GM12878 (cell line): ENCODE measurements at regions not wholly inside any gene's neighbourhood (a gene's known extent, or its start where the extent isn't known, plus 50 kb on each side); places are given as distances from the start of the nearest gene placed in this dataset.

Experiments
- ATAC-seq: fragments of 200-7000 bp; cut with Tn5 transposase; 3 replicates; pipeline ENCODE4 v1.9.1; 2020; ENCODE audit warnings: mild to moderate bottlenecking, moderate library complexity
- BruUV-seq: library from RNA; stranded (reverse); fragments of 400-500 nt; replicated peaks from 2 replicates; lab custom pipeline; 2021; lab: Mats Ljungman, UMichigan
- CTCF ChIA-PET: fragments of 300-600 bp; sonication (Branson Sonifier 250); formaldehyde crosslinking; extraction: SDS; loops from one replicate; lab custom pipeline; 2021; ENCODE audit warnings: inconsistent platforms; lab: Yijun Ruan, JAX
- POLR2A ChIA-PET: fragments of 350-600 bp; formaldehyde crosslinking; extraction: SDS; loops from one replicate; lab custom pipeline; 2021; ENCODE audit warnings: inconsistent platforms; lab: Charles Lee
- RAD21 ChIA-PET: fragments of 300-600 bp; sonication (Branson Sonifier 250); formaldehyde crosslinking; loops from one replicate; lab custom pipeline; 2023; ENCODE audit warnings: antibody characterized with exemption; ENCODE audit not compliant: unreplicated experiment; lab: Charles Lee
- SMC1A ChIA-PET: fragments of 300-600 bp; sonication (Branson Sonifier 250); formaldehyde crosslinking; loops from one replicate; lab custom pipeline; 2023; ENCODE audit not compliant: unreplicated experiment, uncharacterized antibody; lab: Charles Lee
- DNase-seq: peaks from one replicate; pipeline ENCODE4 v3.0.0-alpha.2; 2011; ENCODE audit warnings: low read depth, low spot score
- FAIRE-seq: peaks from 3 replicates; lab custom pipeline; 2011; peaks lifted over from hg19 to GRCh38; lab: Jason Lieb, UNC
- H2AFZ ChIP-seq: 2 replicates; pipeline ENCODE4 v1.6.0; 2011; ENCODE audit warnings: low read depth, low read length, control low read depth; ENCODE audit not compliant: control insufficient read depth
- H3K27ac ChIP-seq: 2 replicates; pipeline ENCODE4 v1.5.1; 2011; ENCODE audit warnings: control low read depth; ENCODE audit not compliant: control insufficient read depth, insufficient read depth
- H3K27me3 ChIP-seq, 2 experiments: replicated peaks in 1 of 2; 2 replicates each; pipeline versions ENCODE4 v1.6.0 to v1.6.1; 2011; ENCODE audit warnings: low read length in 1 of 2; ENCODE audit not compliant: control insufficient read depth in 2 of 2, insufficient read depth in 2 of 2
- H3K36me3 ChIP-seq, 2 experiments: 2 replicates each; pipeline ENCODE4 v1.5.1; 2011; ENCODE audit warnings: low read length in 1 of 2; ENCODE audit not compliant: control insufficient read depth in 2 of 2, insufficient read depth in 2 of 2
- H3K4me1 ChIP-seq: 2 replicates; pipeline ENCODE4 v1.6.1; 2011; ENCODE audit warnings: mild to moderate bottlenecking, low read length, moderate library complexity, mixed read lengths; ENCODE audit not compliant: control insufficient read depth, insufficient read depth
- H3K4me2 ChIP-seq: 2 replicates; pipeline ENCODE4 v1.6.0; 2011; ENCODE audit warnings: control low read depth; ENCODE audit not compliant: control insufficient read depth, insufficient read depth
- H3K4me3 ChIP-seq: fragments of 200-600 bp; sonication (generic); 2 replicates; pipeline ENCODE4 v1.5.1; 2016
- H3K79me2 ChIP-seq: 2 replicates; pipeline ENCODE4 v1.6.0; 2011; ENCODE audit warnings: low read length; ENCODE audit not compliant: control insufficient read depth, insufficient read depth
- H3K9ac ChIP-seq: 2 replicates; pipeline ENCODE4 v1.8.0; 2011; ENCODE audit warnings: low read length, control low read depth, mixed read lengths; ENCODE audit not compliant: control insufficient read depth, insufficient read depth
- H3K9me3 ChIP-seq: replicated peaks from 3 replicates; pipeline ENCODE4 v1.5.1; 2011; ENCODE audit warnings: mild to moderate bottlenecking, low read length; ENCODE audit not compliant: control insufficient read depth, insufficient read depth
- H4K20me1 ChIP-seq: 2 replicates; pipeline ENCODE4 v1.6.0; 2011; ENCODE audit not compliant: control insufficient read depth, insufficient read depth
- DPF2 ChIP-seq: fragments of 450-650 bp; IDR thresholded peaks from 2 replicates; pipeline ENCODE4 v1.6.1; 2017; ENCODE audit warnings: mild to moderate bottlenecking
- EED ChIP-seq: sonication (generic); IDR thresholded peaks from 2 replicates; pipeline ENCODE4 v1.6.1; 2016; ENCODE audit warnings: antibody characterized with exemption, low read depth
- ESRRA ChIP-seq: IDR thresholded peaks from 2 replicates; pipeline ENCODE4 v1.6.1; 2012; ENCODE audit warnings: mild to moderate bottlenecking, low read length, improper control_type of control experiment
- JUND ChIP-seq: IDR thresholded peaks from 2 replicates; pipeline ENCODE4 v1.6.1; 2012; ENCODE audit warnings: low read depth, mild to moderate bottlenecking, low read length, improper control_type of control experiment, moderate library complexity
- KDM1A ChIP-seq: fragments of 200-600 bp; sonication (generic); IDR thresholded peaks from 2 replicates; pipeline ENCODE4 v1.6.1; 2016; ENCODE audit warnings: borderline replicate concordance
- NBN ChIP-seq: fragments of 450-650 bp; IDR thresholded peaks from 2 replicates; pipeline ENCODE4 v1.6.1; 2016
- NR2C2 ChIP-seq: IDR thresholded peaks from 2 replicates; pipeline ENCODE4 v1.6.1; 2011; ENCODE audit warnings: borderline replicate concordance, low read depth; ENCODE audit not compliant: control insufficient read depth, insufficient read length
- RBBP5 ChIP-seq: fragments of 200-600 bp; sonication (generic); conservative IDR thresholded peaks from 2 replicates; pipeline ENCODE4 v1.6.1; 2016
- SIN3A ChIP-seq: IDR thresholded peaks from 2 replicates; pipeline ENCODE4 v1.6.1; 2012; ENCODE audit warnings: low read depth, low read length, improper control_type of control experiment
- SMAD5 ChIP-seq: IDR thresholded peaks from 2 replicates; pipeline ENCODE4 v1.6.1; 2016; ENCODE audit warnings: antibody characterized with exemption, low read depth
- SREBF2 ChIP-seq: IDR thresholded peaks from 2 replicates; pipeline ENCODE4 v1.6.1; 2012; ENCODE audit warnings: mild to moderate bottlenecking, low read length
- YY1 ChIP-seq: IDR thresholded peaks from 2 replicates; pipeline ENCODE4 v1.6.1; 2011; ENCODE audit warnings: low read depth, mild to moderate bottlenecking, low read length
- ZNF622 ChIP-seq: fragments of 450-650 bp; IDR thresholded peaks from 2 replicates; pipeline ENCODE4 v1.6.1; 2017; ENCODE audit warnings: mild to moderate bottlenecking, inconsistent platforms
- WGBS: methylation state at CpG from one replicate; pipeline ENCODE4 v1.1.6; 2016; ENCODE audit warnings: low lambda C conversion rate; ENCODE audit not compliant: insufficient replicate concordance, insufficient coverage; ENCODE audit errors: missing lambda C conversion rate; 5-methylcytosine and 5-hydroxymethylcytosine counted together
- in situ Hi-C: fragments of 300-500 bp; cut with MboI; formaldehyde crosslinking; loops from 9 replicates; pipeline ENCODE4 v1.14.3; 2018; ENCODE audit warnings: mixed read lengths
- intact Hi-C: fragments of 100-400 bp; cut with micrococcal nuclease; formaldehyde crosslinking; loops from one replicate; pipeline ENCODE4 v1.14.2; 2022; ENCODE audit not compliant: unreplicated experiment
- TF ChIP-seq, protein P1 (sequence below): fragments of 450-650 bp; IDR thresholded peaks from 2 replicates; pipeline ENCODE4 v1.6.1; 2017; ENCODE audit warnings: borderline replicate concordance
- TF ChIP-seq, protein P2 (sequence below): fragments of 450-650 bp; formaldehyde crosslinking; IDR thresholded peaks from 2 replicates; pipeline ENCODE4 v1.4.0; 2020; ENCODE audit warnings: mild to moderate bottlenecking, moderate library complexity
- TF ChIP-seq, protein P3 (sequence below): IDR thresholded peaks from 2 replicates; pipeline ENCODE4 v1.6.1; 2012; ENCODE audit warnings: low read depth, low read length, improper control_type of control experiment
- TF ChIP-seq, protein P4 (sequence below): fragments of 450-650 bp; IDR thresholded peaks from 2 replicates; pipeline ENCODE4 v1.6.1; 2017; ENCODE audit warnings: mild to moderate bottlenecking, low read depth, inconsistent platforms; ENCODE audit not compliant: poor library complexity, severe bottlenecking
- TF ChIP-seq, protein P5 (sequence below): fragments of 150-350 bp; IDR thresholded peaks from 2 replicates; pipeline ENCODE4 v1.6.1; 2014; ENCODE audit warnings: mild to moderate bottlenecking, low read depth, low read length

DNA sequence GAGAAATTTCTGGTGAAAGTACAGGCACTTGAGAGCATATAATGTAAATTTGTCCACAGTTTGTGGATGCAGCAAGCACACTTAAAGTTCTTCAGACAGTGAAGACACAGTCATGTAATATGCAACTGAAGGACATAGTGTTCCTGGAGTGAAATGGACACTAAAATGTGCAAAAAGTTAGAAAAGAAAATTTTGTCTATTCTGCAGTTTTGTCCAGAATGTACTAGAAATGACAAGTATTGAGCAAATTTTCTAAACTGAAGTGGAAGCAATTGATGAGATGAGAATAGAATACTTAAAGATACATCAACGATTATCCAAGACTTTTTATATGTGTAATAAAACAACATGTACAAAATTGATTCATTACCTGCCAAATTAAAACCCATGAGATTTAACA is 647.0 kb upstream of the IMPG1 start:
- FAIRE-seq (no peak), ATAC-seq (no peak), DNase-seq (no peak)
- no TSS peak for BruUV-seq
- Histone ChIP-seq H3K27me3 (no peaks in the 10 kb centered on the region), H3K4me1 (no peaks in the 10 kb centered on the region), H3K9me3 (no peaks in the 10 kb centered on the region), H2AFZ (no peak overlapping the region), H3K4me2 (no peak overlapping the region), H4K20me1 (no peaks in the 10 kb centered on the region), H3K4me3 (no peak overlapping the region), H3K27ac (no peak overlapping the region), H3K36me3 (no peaks in the 10 kb centered on the region), H3K79me2 (no peaks in the 10 kb centered on the region), H3K9ac (no peak overlapping the region)
- in situ Hi-C loops = no loop called here
- CTCF ChIA-PET = no interaction called here
- WGBS = 0% methylated on average over 1 of the region's 1 CpG
- intact Hi-C loops = no loop called here
- RAD21 ChIA-PET = no interaction called here
- TF ChIP-seq, protein P1, sequence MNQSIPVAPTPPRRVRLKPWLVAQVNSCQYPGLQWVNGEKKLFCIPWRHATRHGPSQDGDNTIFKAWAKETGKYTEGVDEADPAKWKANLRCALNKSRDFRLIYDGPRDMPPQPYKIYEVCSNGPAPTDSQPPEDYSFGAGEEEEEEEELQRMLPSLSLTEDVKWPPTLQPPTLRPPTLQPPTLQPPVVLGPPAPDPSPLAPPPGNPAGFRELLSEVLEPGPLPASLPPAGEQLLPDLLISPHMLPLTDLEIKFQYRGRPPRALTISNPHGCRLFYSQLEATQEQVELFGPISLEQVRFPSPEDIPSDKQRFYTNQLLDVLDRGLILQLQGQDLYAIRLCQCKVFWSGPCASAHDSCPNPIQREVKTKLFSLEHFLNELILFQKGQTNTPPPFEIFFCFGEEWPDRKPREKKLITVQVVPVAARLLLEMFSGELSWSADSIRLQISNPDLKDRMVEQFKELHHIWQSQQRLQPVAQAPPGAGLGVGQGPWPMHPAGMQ = no peak
- no peak for TF ChIP-seq NBN
- TF ChIP-seq, protein P2, sequence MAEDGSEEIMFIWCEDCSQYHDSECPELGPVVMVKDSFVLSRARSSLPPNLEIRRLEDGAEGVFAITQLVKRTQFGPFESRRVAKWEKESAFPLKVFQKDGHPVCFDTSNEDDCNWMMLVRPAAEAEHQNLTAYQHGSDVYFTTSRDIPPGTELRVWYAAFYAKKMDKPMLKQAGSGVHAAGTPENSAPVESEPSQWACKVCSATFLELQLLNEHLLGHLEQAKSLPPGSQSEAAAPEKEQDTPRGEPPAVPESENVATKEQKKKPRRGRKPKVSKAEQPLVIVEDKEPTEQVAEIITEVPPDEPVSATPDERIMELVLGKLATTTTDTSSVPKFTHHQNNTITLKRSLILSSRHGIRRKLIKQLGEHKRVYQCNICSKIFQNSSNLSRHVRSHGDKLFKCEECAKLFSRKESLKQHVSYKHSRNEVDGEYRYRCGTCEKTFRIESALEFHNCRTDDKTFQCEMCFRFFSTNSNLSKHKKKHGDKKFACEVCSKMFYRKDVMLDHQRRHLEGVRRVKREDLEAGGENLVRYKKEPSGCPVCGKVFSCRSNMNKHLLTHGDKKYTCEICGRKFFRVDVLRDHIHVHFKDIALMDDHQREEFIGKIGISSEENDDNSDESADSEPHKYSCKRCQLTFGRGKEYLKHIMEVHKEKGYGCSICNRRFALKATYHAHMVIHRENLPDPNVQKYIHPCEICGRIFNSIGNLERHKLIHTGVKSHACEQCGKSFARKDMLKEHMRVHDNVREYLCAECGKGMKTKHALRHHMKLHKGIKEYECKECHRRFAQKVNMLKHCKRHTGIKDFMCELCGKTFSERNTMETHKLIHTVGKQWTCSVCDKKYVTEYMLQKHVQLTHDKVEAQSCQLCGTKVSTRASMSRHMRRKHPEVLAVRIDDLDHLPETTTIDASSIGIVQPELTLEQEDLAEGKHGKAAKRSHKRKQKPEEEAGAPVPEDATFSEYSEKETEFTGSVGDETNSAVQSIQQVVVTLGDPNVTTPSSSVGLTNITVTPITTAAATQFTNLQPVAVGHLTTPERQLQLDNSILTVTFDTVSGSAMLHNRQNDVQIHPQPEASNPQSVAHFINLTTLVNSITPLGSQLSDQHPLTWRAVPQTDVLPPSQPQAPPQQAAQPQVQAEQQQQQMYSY = no peak
- no peak for TF ChIP-seq ZNF622
- no peak for TF ChIP-seq DPF2
- no peak for TF ChIP-seq SMAD5
- TF ChIP-seq, protein P3, sequence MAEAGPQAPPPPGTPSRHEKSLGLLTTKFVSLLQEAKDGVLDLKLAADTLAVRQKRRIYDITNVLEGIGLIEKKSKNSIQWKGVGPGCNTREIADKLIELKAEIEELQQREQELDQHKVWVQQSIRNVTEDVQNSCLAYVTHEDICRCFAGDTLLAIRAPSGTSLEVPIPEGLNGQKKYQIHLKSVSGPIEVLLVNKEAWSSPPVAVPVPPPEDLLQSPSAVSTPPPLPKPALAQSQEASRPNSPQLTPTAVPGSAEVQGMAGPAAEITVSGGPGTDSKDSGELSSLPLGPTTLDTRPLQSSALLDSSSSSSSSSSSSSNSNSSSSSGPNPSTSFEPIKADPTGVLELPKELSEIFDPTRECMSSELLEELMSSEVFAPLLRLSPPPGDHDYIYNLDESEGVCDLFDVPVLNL = no peak
- no peak for TF ChIP-seq RBBP5
- TF ChIP-seq SREBF2 = no peak
- no peak for TF ChIP-seq JUND
- TF ChIP-seq KDM1A = no peak
- TF ChIP-seq SIN3A = no peak
- no peak for TF ChIP-seq EED
- TF ChIP-seq, protein P4, sequence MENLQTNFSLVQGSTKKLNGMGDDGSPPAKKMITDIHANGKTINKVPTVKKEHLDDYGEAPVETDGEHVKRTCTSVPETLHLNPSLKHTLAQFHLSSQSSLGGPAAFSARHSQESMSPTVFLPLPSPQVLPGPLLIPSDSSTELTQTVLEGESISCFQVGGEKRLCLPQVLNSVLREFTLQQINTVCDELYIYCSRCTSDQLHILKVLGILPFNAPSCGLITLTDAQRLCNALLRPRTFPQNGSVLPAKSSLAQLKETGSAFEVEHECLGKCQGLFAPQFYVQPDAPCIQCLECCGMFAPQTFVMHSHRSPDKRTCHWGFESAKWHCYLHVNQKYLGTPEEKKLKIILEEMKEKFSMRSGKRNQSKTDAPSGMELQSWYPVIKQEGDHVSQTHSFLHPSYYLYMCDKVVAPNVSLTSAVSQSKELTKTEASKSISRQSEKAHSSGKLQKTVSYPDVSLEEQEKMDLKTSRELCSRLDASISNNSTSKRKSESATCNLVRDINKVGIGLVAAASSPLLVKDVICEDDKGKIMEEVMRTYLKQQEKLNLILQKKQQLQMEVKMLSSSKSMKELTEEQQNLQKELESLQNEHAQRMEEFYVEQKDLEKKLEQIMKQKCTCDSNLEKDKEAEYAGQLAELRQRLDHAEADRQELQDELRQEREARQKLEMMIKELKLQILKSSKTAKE = no peak
- TF ChIP-seq ESRRA = no peak
- no peak for TF ChIP-seq YY1
- no peak for TF ChIP-seq NR2C2
- TF ChIP-seq, protein P5, sequence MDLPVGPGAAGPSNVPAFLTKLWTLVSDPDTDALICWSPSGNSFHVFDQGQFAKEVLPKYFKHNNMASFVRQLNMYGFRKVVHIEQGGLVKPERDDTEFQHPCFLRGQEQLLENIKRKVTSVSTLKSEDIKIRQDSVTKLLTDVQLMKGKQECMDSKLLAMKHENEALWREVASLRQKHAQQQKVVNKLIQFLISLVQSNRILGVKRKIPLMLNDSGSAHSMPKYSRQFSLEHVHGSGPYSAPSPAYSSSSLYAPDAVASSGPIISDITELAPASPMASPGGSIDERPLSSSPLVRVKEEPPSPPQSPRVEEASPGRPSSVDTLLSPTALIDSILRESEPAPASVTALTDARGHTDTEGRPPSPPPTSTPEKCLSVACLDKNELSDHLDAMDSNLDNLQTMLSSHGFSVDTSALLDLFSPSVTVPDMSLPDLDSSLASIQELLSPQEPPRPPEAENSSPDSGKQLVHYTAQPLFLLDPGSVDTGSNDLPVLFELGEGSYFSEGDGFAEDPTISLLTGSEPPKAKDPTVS = no peak
- POLR2A ChIA-PET = no interaction called here
- SMC1A ChIA-PET = no interaction called here
